GM12878 (cell line): ENCODE measurements at regions not wholly inside any gene's neighbourhood (a gene's known extent, or its start where the extent isn't known, plus 50 kb on each side); places are given as distances from the start of the nearest gene placed in this dataset.

Source experiments
- ATAC-seq: fragments of 200-7000 bp; cut with Tn5 transposase; 3 replicates; pipeline ENCODE4 v1.9.1; 2020; ENCODE audit warnings: mild to moderate bottlenecking, moderate library complexity
- BruUV-seq: library from RNA; stranded (reverse); fragments of 400-500 nt; replicated peaks from 2 replicates; lab custom pipeline; 2021; lab: Mats Ljungman, UMichigan
- CTCF ChIA-PET: fragments of 300-600 bp; sonication (Branson Sonifier 250); formaldehyde crosslinking; extraction: SDS; loops from one replicate; lab custom pipeline; 2021; ENCODE audit warnings: inconsistent platforms; lab: Yijun Ruan, JAX
- POLR2A ChIA-PET: fragments of 350-600 bp; formaldehyde crosslinking; extraction: SDS; loops from one replicate; lab custom pipeline; 2021; ENCODE audit warnings: inconsistent platforms; lab: Charles Lee
- RAD21 ChIA-PET: fragments of 300-600 bp; sonication (Branson Sonifier 250); formaldehyde crosslinking; loops from one replicate; lab custom pipeline; 2023; ENCODE audit warnings: antibody characterized with exemption; ENCODE audit not compliant: unreplicated experiment; lab: Charles Lee
- SMC1A ChIA-PET: fragments of 300-600 bp; sonication (Branson Sonifier 250); formaldehyde crosslinking; loops from one replicate; lab custom pipeline; 2023; ENCODE audit not compliant: unreplicated experiment, uncharacterized antibody; lab: Charles Lee
- DNase-seq: peaks from one replicate; pipeline ENCODE4 v3.0.0-alpha.2; 2011; ENCODE audit warnings: low read depth, low spot score
- FAIRE-seq: peaks from 3 replicates; lab custom pipeline; 2011; peaks lifted over from hg19 to GRCh38; lab: Jason Lieb, UNC
- H2AFZ ChIP-seq: 2 replicates; pipeline ENCODE4 v1.6.0; 2011; ENCODE audit warnings: low read depth, low read length, control low read depth; ENCODE audit not compliant: control insufficient read depth
- H3K27ac ChIP-seq: 2 replicates; pipeline ENCODE4 v1.5.1; 2011; ENCODE audit warnings: control low read depth; ENCODE audit not compliant: control insufficient read depth, insufficient read depth
- H3K27me3 ChIP-seq, 2 experiments: replicated peaks in 1 of 2; 2 replicates each; pipeline versions ENCODE4 v1.6.0 to v1.6.1; 2011; ENCODE audit warnings: low read length in 1 of 2; ENCODE audit not compliant: control insufficient read depth in 2 of 2, insufficient read depth in 2 of 2
- H3K36me3 ChIP-seq, 2 experiments: 2 replicates each; pipeline ENCODE4 v1.5.1; 2011; ENCODE audit warnings: low read length in 1 of 2; ENCODE audit not compliant: control insufficient read depth in 2 of 2, insufficient read depth in 2 of 2
- H3K4me1 ChIP-seq: 2 replicates; pipeline ENCODE4 v1.6.1; 2011; ENCODE audit warnings: mild to moderate bottlenecking, low read length, moderate library complexity, mixed read lengths; ENCODE audit not compliant: control insufficient read depth, insufficient read depth
- H3K4me2 ChIP-seq: 2 replicates; pipeline ENCODE4 v1.6.0; 2011; ENCODE audit warnings: control low read depth; ENCODE audit not compliant: control insufficient read depth, insufficient read depth
- H3K4me3 ChIP-seq: fragments of 200-600 bp; sonication (generic); 2 replicates; pipeline ENCODE4 v1.5.1; 2016
- H3K79me2 ChIP-seq: 2 replicates; pipeline ENCODE4 v1.6.0; 2011; ENCODE audit warnings: low read length; ENCODE audit not compliant: control insufficient read depth, insufficient read depth
- H3K9ac ChIP-seq: 2 replicates; pipeline ENCODE4 v1.8.0; 2011; ENCODE audit warnings: low read length, control low read depth, mixed read lengths; ENCODE audit not compliant: control insufficient read depth, insufficient read depth
- H3K9me3 ChIP-seq: replicated peaks from 3 replicates; pipeline ENCODE4 v1.5.1; 2011; ENCODE audit warnings: mild to moderate bottlenecking, low read length; ENCODE audit not compliant: control insufficient read depth, insufficient read depth
- H4K20me1 ChIP-seq: 2 replicates; pipeline ENCODE4 v1.6.0; 2011; ENCODE audit not compliant: control insufficient read depth, insufficient read depth
- CTCF ChIP-seq, 3 experiments: IDR thresholded peaks in 2 of 3; conservative IDR thresholded peaks in 1 of 3; 2 replicates each; pipeline ENCODE4 v1.5.1; 2011; ENCODE audit warnings: low read depth in 3 of 3, low read length in 3 of 3, mild to moderate bottlenecking in 3 of 3, control low read depth in 2 of 3, moderate library complexity in 2 of 3, inconsistent platforms in 1 of 3, mixed read lengths in 1 of 3; ENCODE audit not compliant: control insufficient read depth in 2 of 3, insufficient read depth in 1 of 3; ENCODE audit errors: extremely low read depth in 1 of 3
- E2F8 ChIP-seq: fragments of 450-650 bp; IDR thresholded peaks from 2 replicates; pipeline ENCODE4 v1.6.1; 2018; ENCODE audit warnings: mild to moderate bottlenecking, low read depth, moderate library complexity; ENCODE audit not compliant: partially characterized antibody
- MYB ChIP-seq: fragments of 150-350 bp; IDR thresholded peaks from 2 replicates; pipeline ENCODE4 v1.6.1; 2014; ENCODE audit warnings: mild to moderate bottlenecking, low read depth, low read length, borderline replicate concordance
- NFXL1 ChIP-seq: fragments of 450-650 bp; IDR thresholded peaks from 2 replicates; pipeline ENCODE4 v1.6.1; 2017; ENCODE audit warnings: antibody characterized with exemption, mild to moderate bottlenecking, borderline replicate concordance
- RUNX3 ChIP-seq: IDR thresholded peaks from 2 replicates; pipeline ENCODE4 v1.6.1; 2012; ENCODE audit warnings: low read length, inconsistent platforms
- ZBTB40 ChIP-seq: fragments of 450-650 bp; IDR thresholded peaks from 2 replicates; pipeline ENCODE4 v1.6.1; 2016; ENCODE audit warnings: mild to moderate bottlenecking, moderate library complexity, borderline replicate concordance
- WGBS: methylation state at CpG from one replicate; pipeline ENCODE4 v1.1.6; 2016; ENCODE audit warnings: low lambda C conversion rate; ENCODE audit not compliant: insufficient replicate concordance, insufficient coverage; ENCODE audit errors: missing lambda C conversion rate; 5-methylcytosine and 5-hydroxymethylcytosine counted together
- in situ Hi-C: fragments of 300-500 bp; cut with MboI; formaldehyde crosslinking; loops from 9 replicates; pipeline ENCODE4 v1.14.3; 2018; ENCODE audit warnings: mixed read lengths
- intact Hi-C: fragments of 100-400 bp; cut with micrococcal nuclease; formaldehyde crosslinking; loops from one replicate; pipeline ENCODE4 v1.14.2; 2022; ENCODE audit not compliant: unreplicated experiment

GRCh38 chr16:8519179-8519578 lies 71.1 kb downstream of the TMEM114 start:
- in situ Hi-C loops = no loop called here
- POLR2A ChIA-PET = no interaction called here

More at GRCh38 chr16:8519179-8519578, 71.1 kb downstream of the TMEM114 start:
- no peak overlapping the region for H3K27ac ChIP-seq
- RAD21 ChIA-PET = no interaction called here
- no peaks in the 10 kb centered on the region for H3K27me3 ChIP-seq
- no peaks in the 10 kb centered on the region for H4K20me1 ChIP-seq
- no peak overlapping the region for H3K9ac ChIP-seq
- no peak overlapping the region for H3K4me3 ChIP-seq
- TF ChIP-seq CTCF (IDR thresholded peaks at IDR 0.05 in 2 of 3, conservative IDR thresholded peaks at IDR 0.05 in 1 of 3; ENCODE audit: control insufficient read depth in 2 of 3, extremely low read depth in 1 of 3, insufficient read depth in 1 of 3, low read depth in 3 of 3, low read length in 3 of 3) (no peak), NFXL1 (no peak), E2F8 (no peak), ZBTB40 (no peak), RUNX3 (no peak), MYB (no peak)
- TF ChIP-seq, all 136 proteins: peak for 0
- Histone ChIP-seq H2AFZ (no peak overlapping the region), H3K79me2 (no peaks in the 10 kb centered on the region), H3K9me3 (no peaks in the 10 kb centered on the region), H3K4me1 (no peaks in the 10 kb centered on the region), H3K4me2 (no peak overlapping the region), H3K36me3 (no peaks in the 10 kb centered on the region)
- ChIA-PET SMC1A (no interaction called here), CTCF (no interaction called here)
- no peak for FAIRE-seq
- no peak for DNase-seq
- intact Hi-C loops = no loop called here
- WGBS = 35% methylated on average over 4 of the region's 4 CpGs
- no TSS peak for BruUV-seq
- ATAC-seq = no peak
